ENCODE measurements at regions not wholly inside any gene's neighbourhood (a gene's known extent, or its start where the extent isn't known, plus 50 kb on each side); places are given as distances from the start of the nearest gene placed in this dataset.

- H3K4me1 Mint-ChIP-seq (ENCODE audit: low read depth), result no peaks in the 10 kb centered on the region
- H3K4me3 Mint-ChIP-seq, result no peak overlapping the region
- H3K36me3 Mint-ChIP-seq (ENCODE audit: low read depth), result no peaks in the 10 kb centered on the region
- H3K27ac Mint-ChIP-seq, result no peak overlapping the region
- H3K27me3 Mint-ChIP-seq, result no peaks in the 10 kb centered on the region
- no peaks in the 10 kb centered on the region for H3K9me3 Mint-ChIP-seq
- intact Hi-C loops (cut with micrococcal nuclease), result no loop called here
Observed at GRCh38 chr5:68161156-68161555, 54.4 kb upstream of the PIK3R1 start.

DNA sequence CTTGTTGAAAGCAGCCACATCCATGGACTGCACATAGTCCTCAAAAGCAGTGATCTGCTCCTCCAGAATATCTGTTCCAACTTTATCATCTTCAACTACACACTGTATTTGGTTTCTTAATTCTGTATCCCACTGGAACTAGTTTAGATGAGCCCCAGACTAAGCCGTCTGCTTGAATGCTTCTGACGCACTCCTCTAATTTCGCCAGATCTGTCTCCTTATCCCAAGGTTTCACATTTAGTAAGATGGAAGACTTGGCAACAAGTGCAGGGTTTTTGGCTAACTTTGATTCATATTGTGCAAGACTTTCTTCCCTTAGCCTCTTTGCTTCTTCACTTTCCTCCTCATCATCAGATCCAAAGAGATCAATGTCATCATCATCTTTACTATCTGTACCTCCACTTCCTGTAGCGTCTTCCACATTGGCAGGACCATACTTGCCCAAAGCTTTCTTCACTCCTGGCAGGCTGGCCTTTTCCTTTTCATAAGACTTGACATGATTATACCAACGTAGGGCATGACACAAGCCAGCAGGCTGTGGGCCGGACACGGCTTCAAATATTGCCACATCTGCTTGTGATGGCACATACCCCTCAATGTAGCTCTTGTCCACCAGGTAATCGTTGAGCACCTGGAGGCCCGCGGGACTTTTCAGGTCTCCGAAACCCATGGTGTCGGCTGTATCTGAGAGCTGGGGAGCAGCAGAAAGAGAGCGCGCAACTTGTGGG, 56.2 kb upstream of the PIK3R1 start:
- intact Hi-C loops (cut with micrococcal nuclease), result no loop called here
- Mint-ChIP-seq H3K9me3 (no peaks in the 10 kb centered on the region), H3K4me3 (no peak overlapping the region), H3K27ac (no peak overlapping the region), H3K36me3 (ENCODE audit: low read depth) (no peaks in the 10 kb centered on the region), H3K4me1 (ENCODE audit: low read depth) (no peaks in the 10 kb centered on the region), H3K27me3 (no peaks in the 10 kb centered on the region)

DNA sequence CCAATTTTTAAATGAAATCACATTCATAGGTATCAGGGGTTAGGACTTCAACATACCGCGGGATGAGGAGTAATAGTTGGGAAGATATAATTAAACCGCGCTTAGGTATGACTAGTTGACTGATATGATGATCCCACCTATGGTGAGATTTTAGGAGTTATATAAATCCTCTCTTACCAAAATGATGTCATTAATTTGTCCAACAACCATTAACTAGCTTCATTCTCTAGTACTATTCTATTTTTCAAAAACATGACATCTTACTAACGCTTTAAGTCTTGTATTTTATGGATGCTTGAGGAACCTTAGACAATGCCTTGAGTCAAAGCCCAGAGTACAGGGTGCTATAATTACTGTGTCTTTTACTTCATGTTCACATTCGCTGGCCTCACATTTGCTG, 59.6 kb upstream of the PIK3R1 start:
- H3K4me3 Mint-ChIP-seq, result no peak overlapping the region
- intact Hi-C loops (cut with micrococcal nuclease), result no loop called here
- H3K4me1 Mint-ChIP-seq (ENCODE audit: low read depth), result no peaks in the 10 kb centered on the region
- no peaks in the 10 kb centered on the region for H3K27me3 Mint-ChIP-seq
- no peaks in the 10 kb centered on the region for H3K9me3 Mint-ChIP-seq
- no peak overlapping the region for H3K27ac Mint-ChIP-seq
- H3K36me3 Mint-ChIP-seq (ENCODE audit: low read depth), result no peaks in the 10 kb centered on the region

- no peak overlapping the region for H3K27ac Mint-ChIP-seq
- H3K9me3 Mint-ChIP-seq, result no peaks in the 10 kb centered on the region
- H3K4me1 Mint-ChIP-seq (ENCODE audit: low read depth), result no peaks in the 10 kb centered on the region
- H3K36me3 Mint-ChIP-seq (ENCODE audit: low read depth), result no peaks in the 10 kb centered on the region
- intact Hi-C loops (cut with micrococcal nuclease), result no loop called here
- no peak overlapping the region for H3K4me3 Mint-ChIP-seq
- H3K27me3 Mint-ChIP-seq, result no peaks in the 10 kb centered on the region
Observed at GRCh38 chr5:68154119-68154857, 61.3 kb upstream of the PIK3R1 start.

DNA sequence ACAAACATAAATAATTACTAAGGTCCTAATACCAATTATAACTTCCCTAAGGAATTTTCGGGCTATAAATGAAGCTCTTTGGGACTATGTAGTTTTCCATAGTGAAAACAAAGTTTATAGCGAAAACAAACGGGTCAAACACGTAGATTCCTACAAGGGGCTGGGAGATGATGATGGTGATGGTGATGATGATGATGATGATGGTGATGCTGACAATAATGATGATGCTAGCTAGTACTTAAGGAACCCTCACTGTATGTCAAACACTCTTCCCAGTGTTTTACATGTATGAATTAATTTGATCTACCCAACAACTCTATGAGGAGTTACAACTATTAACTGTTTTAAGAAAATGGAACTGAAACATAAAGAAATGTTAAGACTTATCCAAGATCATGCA, 63.7 kb upstream of the PIK3R1 start:
- intact Hi-C loops (cut with micrococcal nuclease), result no loop called here
- Mint-ChIP-seq H3K27ac (no peak overlapping the region), H3K36me3 (ENCODE audit: low read depth) (no peaks in the 10 kb centered on the region), H3K4me1 (ENCODE audit: low read depth) (no peaks in the 10 kb centered on the region), H3K9me3 (no peaks in the 10 kb centered on the region), H3K4me3 (no peak overlapping the region), H3K27me3 (no peaks in the 10 kb centered on the region)

GRCh38 chr5:68149189-68149588, 66.4 kb upstream of the PIK3R1 start:
- intact Hi-C loops (cut with micrococcal nuclease), result no loop called here
- Mint-ChIP-seq H3K27me3 (no peaks in the 10 kb centered on the region), H3K27ac (no peak overlapping the region), H3K36me3 (ENCODE audit: low read depth) (no peaks in the 10 kb centered on the region), H3K9me3 (no peaks in the 10 kb centered on the region), H3K4me3 (no peak overlapping the region), H3K4me1 (ENCODE audit: low read depth) (no peaks in the 10 kb centered on the region)

DNA sequence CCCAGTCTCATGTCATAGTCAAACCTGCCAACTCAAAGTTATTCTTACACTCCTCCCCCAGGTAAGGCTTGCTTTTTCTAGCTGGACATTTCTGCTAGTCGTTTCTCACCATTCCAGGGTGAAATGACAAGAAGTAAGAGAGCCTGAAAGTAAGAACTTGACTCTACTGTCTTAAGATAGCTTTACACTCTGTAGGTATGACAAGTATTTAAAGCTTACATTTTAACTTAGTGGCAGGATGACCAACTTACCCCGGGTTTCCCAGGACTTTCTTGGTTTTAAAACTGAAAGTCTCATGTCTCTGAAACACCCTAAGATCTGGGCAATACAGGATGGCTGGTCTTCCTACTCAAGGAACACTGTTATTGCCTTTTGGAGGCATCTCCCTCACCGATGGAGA, 67.5 kb upstream of the PIK3R1 start:
- H3K27me3 Mint-ChIP-seq, result no peaks in the 10 kb centered on the region
- intact Hi-C loops (cut with micrococcal nuclease), result no loop called here
- H3K36me3 Mint-ChIP-seq (ENCODE audit: low read depth), result no peaks in the 10 kb centered on the region
- no peaks in the 10 kb centered on the region for H3K4me1 Mint-ChIP-seq (ENCODE audit: low read depth)
- no peak overlapping the region for H3K4me3 Mint-ChIP-seq
- H3K27ac Mint-ChIP-seq, result no peak overlapping the region
- peaks cover 4% of the 10 kb centered on the region for H3K9me3 Mint-ChIP-seq

- no peak overlapping the region for H3K4me3 Mint-ChIP-seq
- H3K27me3 Mint-ChIP-seq, result no peaks in the 10 kb centered on the region
- H3K4me1 Mint-ChIP-seq (ENCODE audit: low read depth), result no peaks in the 10 kb centered on the region
- intact Hi-C loops (cut with micrococcal nuclease), result no loop called here
- H3K27ac Mint-ChIP-seq, result no peak overlapping the region
- peaks cover 8% of the 10 kb centered on the region for H3K9me3 Mint-ChIP-seq
- no peaks in the 10 kb centered on the region for H3K36me3 Mint-ChIP-seq (ENCODE audit: low read depth)
Observed at GRCh38 chr5:68147659-68148058, 67.9 kb upstream of the PIK3R1 start.

- intact Hi-C loops (cut with micrococcal nuclease), result no loop called here
- Mint-ChIP-seq H3K36me3 (ENCODE audit: low read depth) (no peaks in the 10 kb centered on the region), H3K27me3 (no peaks in the 10 kb centered on the region), H3K4me3 (no peak overlapping the region), H3K27ac (no peak overlapping the region), H3K4me1 (ENCODE audit: low read depth) (no peaks in the 10 kb centered on the region), H3K9me3 (peaks cover 9% of the 10 kb centered on the region)
Observed at GRCh38 chr5:68141494-68141893, 74.1 kb upstream of the PIK3R1 start.

- no peaks in the 10 kb centered on the region for H3K36me3 Mint-ChIP-seq (ENCODE audit: low read depth)
- no peak overlapping the region for H3K4me3 Mint-ChIP-seq
- no peaks in the 10 kb centered on the region for H3K27me3 Mint-ChIP-seq
- H3K4me1 Mint-ChIP-seq (ENCODE audit: low read depth), result no peaks in the 10 kb centered on the region
- intact Hi-C loops (cut with micrococcal nuclease), result no loop called here
- H3K27ac Mint-ChIP-seq, result no peak overlapping the region
- H3K9me3 Mint-ChIP-seq, result peaks cover 9% of the 10 kb centered on the region
Observed at GRCh38 chr5:68140763-68141162, 74.8 kb upstream of the PIK3R1 start.

DNA sequence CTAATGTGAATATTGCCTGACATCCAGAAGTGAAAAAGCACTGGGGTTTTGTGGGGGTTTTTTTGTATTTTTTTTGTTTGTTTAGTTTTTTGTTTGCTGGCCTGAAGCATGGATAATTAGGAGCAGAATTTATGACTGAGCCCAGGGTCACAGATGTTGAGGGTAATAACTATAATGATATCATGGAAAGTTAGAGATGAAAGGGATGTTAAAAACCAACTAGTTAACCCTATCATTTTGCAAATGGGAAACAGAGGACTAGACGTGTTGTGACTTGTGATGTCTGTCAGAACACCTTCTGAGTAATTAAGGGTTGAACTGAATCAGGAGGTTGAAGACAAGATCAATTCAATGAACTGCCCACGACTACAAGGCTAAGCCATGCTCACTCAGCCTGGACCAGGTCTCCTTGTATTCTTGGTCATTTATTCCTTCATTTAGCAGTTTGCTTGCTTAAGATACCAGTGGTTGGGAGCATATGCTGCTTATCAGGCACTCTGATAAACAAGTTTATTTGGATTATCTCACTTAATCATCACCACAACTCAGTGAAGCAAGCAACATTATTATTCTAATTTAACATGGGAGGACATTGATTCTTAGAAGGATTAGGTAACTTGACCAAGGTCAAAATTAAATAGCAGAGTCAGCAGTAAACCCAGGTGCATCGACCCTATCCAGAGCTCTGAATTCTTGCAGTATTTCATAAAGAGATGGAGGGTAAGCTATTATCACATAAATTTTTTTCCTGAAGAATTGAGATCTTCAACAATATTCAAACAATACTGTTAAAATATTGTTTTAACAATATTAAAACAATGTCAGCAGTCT, 75.7 kb upstream of the PIK3R1 start:
- intact Hi-C loops (cut with micrococcal nuclease), result no loop called here
- Mint-ChIP-seq H3K27ac (no peak overlapping the region), H3K4me1 (ENCODE audit: low read depth) (no peaks in the 10 kb centered on the region), H3K36me3 (ENCODE audit: low read depth) (no peaks in the 10 kb centered on the region), H3K27me3 (peaks cover 1% of the 10 kb centered on the region), H3K9me3 (peaks cover 9% of the 10 kb centered on the region), H3K4me3 (no peak overlapping the region)

DNA sequence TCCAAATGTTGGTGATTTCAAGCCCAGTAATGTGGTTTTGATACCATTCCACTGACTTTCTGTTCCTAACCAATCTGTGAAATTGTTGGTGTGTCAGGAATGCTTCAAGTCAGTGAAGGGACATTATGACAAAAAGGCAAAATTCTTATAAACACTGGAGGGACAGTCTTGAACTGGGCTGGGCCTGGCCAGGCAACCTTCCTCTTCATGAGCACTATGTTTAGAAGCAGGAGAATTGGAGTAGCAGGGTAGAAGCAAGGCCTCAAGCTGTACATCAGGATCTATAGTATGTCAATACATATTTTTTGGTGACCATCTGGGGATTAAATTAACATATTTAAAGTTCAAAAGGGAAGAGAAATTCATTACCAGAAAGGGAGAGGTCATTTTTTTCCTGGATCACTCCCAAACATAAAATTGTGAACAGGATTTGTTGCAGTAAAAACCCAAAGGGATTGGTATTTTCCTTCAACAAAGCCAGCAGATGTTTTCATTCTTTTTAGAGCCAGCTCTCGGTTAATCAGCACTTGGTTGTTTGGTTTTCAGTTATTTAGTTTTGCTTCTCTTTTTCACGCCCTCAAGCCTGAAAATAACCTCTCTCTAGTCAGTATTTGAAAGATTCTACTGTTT, 77.9 kb upstream of the PIK3R1 start:
- Mint-ChIP-seq H3K4me1 (ENCODE audit: low read depth) (peaks cover 4% of the 10 kb centered on the region), H3K9me3 (no peaks in the 10 kb centered on the region), H3K4me3 (no peak overlapping the region), H3K36me3 (ENCODE audit: low read depth) (no peaks in the 10 kb centered on the region), H3K27ac (no peak overlapping the region), H3K27me3 (peaks cover 1% of the 10 kb centered on the region)
- intact Hi-C loops (cut with micrococcal nuclease), result no loop called here

- Mint-ChIP-seq H3K36me3 (ENCODE audit: low read depth) (no peaks in the 10 kb centered on the region), H3K9me3 (no peaks in the 10 kb centered on the region), H3K27ac (no peak overlapping the region), H3K4me1 (ENCODE audit: low read depth) (peaks cover 5% of the 10 kb centered on the region), H3K27me3 (peaks cover 1% of the 10 kb centered on the region), H3K4me3 (no peak overlapping the region)
- intact Hi-C loops (cut with micrococcal nuclease), result no loop called here
Observed at GRCh38 chr5:68134669-68135313, 80.8 kb upstream of the PIK3R1 start.
